RWPE2 (cell line): ENCODE measurements at regions not wholly inside any gene's neighbourhood (a gene's known extent, or its start where the extent isn't known, plus 50 kb on each side); places are given as distances from the start of the nearest gene placed in this dataset.

Source experiments
- ATAC-seq: fragments of 200-7000 bp; cut with Tn5 transposase; 3 replicates; pipeline ENCODE4 v1.9.1; 2021; ENCODE audit warnings: low read depth
- DNase-seq: peaks from one replicate; pipeline ENCODE4 v3.0.0-alpha.2; 2020; ENCODE audit warnings: low spot score
- H3K27ac ChIP-seq: fragments of 450-650 bp; 2 replicates; pipeline ENCODE4 v1.5.1; 2017; ENCODE audit warnings: mild to moderate bottlenecking; ENCODE audit not compliant: poor library complexity, severe bottlenecking
- H3K27me3 ChIP-seq: fragments of 250-450 bp; sonication (Bioruptor Pico); 2 replicates; pipeline ENCODE4 v1.5.1; 2021; ENCODE audit warnings: mild to moderate bottlenecking, moderate library complexity; ENCODE audit not compliant: insufficient read depth, poor library complexity, severe bottlenecking
- H3K36me3 ChIP-seq: fragments of 250-450 bp; sonication (Bioruptor Pico); 2 replicates; pipeline ENCODE4 v1.5.1; 2020; ENCODE audit warnings: low read depth, mild to moderate bottlenecking, moderate library complexity
- H3K4me1 ChIP-seq: fragments of 250-450 bp; sonication (Bioruptor Pico); 2 replicates; pipeline ENCODE4 v1.5.1; 2021; ENCODE audit warnings: mild to moderate bottlenecking, moderate library complexity; ENCODE audit not compliant: insufficient read depth, poor library complexity, severe bottlenecking
- H3K4me3 ChIP-seq: fragments of 250-450 bp; sonication (Bioruptor Pico); 2 replicates; pipeline ENCODE4 v1.5.1; 2021; ENCODE audit warnings: mild to moderate bottlenecking, moderate library complexity; ENCODE audit not compliant: severe bottlenecking
- H3K9me3 ChIP-seq: fragments of 250-450 bp; sonication (Bioruptor Pico); 2 replicates; pipeline ENCODE4 v1.5.1; 2021; ENCODE audit warnings: mild to moderate bottlenecking, moderate library complexity; ENCODE audit not compliant: severe bottlenecking
- CTCF ChIP-seq: fragments of 450-650 bp; IDR thresholded peaks from one replicate; pipeline ENCODE4 v1.5.1; 2017; ENCODE audit warnings: mild to moderate bottlenecking, moderate library complexity; ENCODE audit not compliant: poor library complexity, severe bottlenecking

DNA sequence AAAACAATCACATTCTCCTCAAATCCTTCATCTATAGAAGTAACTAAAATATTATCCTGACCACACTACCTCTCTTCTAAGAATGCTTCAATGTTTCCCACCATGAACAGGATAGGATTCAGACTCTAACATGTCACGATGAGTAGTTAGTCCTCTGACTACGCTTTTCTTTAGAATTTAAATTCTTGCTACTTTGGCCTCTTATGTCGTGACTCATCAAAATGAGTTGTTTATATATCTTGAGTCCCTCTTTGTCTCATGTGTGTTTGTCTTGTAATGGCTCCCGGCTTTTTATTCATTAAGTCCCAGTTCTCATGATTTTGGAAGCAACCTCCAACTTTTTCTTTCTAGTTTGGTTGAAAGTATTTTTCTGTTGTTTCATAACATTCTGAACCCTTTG lies 1289.2 kb downstream of the DSC3 start:
- H3K4me1 ChIP-seq = no peaks in the 10 kb centered on the region
- DNase-seq (no peak), ATAC-seq (no peak)
- H3K36me3 ChIP-seq = no peaks in the 10 kb centered on the region
- H3K4me3 ChIP-seq = no peak overlapping the region
- no peaks in the 10 kb centered on the region for H3K9me3 ChIP-seq
- no peaks in the 10 kb centered on the region for H3K27me3 ChIP-seq
- no peak for TF ChIP-seq CTCF
- H3K27ac ChIP-seq = no peak overlapping the region

- Histone ChIP-seq H3K9me3 (no peaks in the 10 kb centered on the region), H3K4me1 (no peaks in the 10 kb centered on the region), H3K4me3 (no peak overlapping the region), H3K27me3 (no peaks in the 10 kb centered on the region), H3K27ac (no peak overlapping the region), H3K36me3 (no peaks in the 10 kb centered on the region)
- no peak for TF ChIP-seq CTCF
- no peak for DNase-seq
- 0 out of 3 replicates have a peak, but pooled peaks have one; percentile 33 for ATAC-seq
These were observed 1292.8 kb downstream of the DSC3 start for GRCh38 chr18:29749704-29750103.

DNA sequence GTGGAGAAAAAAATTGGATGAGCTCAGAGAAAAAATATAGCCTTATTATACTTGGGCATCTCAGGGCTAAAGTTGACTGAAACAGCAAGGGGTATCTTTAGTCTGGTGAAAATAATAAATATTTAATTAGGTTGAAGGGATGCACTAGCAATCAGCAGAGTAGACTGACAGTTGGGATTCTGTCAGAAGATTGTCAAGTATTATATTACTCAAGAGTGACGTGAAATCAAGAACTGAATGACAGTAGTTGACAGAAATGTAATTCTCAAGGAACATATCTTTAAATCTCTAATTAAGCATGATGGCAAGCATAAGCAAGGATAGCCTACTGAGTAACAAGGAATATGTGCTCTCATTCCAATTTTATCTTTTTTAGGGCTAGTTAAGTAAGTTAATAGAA lies 1301.1 kb downstream of the DSC3 start:
- DNase-seq = no peak
- Histone ChIP-seq H3K4me3 (no peak overlapping the region), H3K4me1 (no peaks in the 10 kb centered on the region), H3K9me3 (no peaks in the 10 kb centered on the region), H3K27me3 (no peaks in the 10 kb centered on the region), H3K36me3 (no peaks in the 10 kb centered on the region), H3K27ac (no peak overlapping the region)
- no peak for TF ChIP-seq CTCF
- ATAC-seq = no peak

DNA sequence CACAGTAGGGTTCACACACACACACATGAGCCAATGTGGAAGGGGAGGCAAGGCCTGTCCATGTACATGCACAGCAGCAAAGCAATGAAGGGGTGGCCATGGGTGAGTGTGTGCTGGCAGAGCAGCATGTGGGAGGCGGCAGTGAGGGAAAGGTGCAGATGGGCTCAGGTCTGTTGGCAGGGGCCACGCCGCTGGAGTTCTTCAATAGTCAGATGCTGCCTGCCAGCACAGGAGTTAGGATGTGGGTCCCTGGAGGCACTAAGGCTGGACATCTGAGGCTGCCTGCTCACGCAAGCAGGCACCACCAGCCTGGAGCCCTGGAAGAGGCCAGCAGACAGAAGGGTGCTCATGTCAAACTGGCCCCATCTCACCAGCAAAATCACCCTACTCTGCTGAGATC lies 1304.9 kb downstream of the DSC3 start:
- Histone ChIP-seq H3K36me3 (no peaks in the 10 kb centered on the region), H3K27ac (no peak overlapping the region), H3K27me3 (no peaks in the 10 kb centered on the region), H3K9me3 (no peaks in the 10 kb centered on the region), H3K4me3 (no peak overlapping the region), H3K4me1 (no peaks in the 10 kb centered on the region)
- TF ChIP-seq CTCF = no peak
- DNase-seq (no peak), ATAC-seq (no peak)

GRCh38 chr18:29737190-29737589 lies 1305.4 kb downstream of the DSC3 start:
- H3K9me3 ChIP-seq = no peaks in the 10 kb centered on the region
- DNase-seq = no peak
- TF ChIP-seq CTCF = no peak
- no peak overlapping the region for H3K4me3 ChIP-seq
- H3K27me3 ChIP-seq = no peaks in the 10 kb centered on the region
- ATAC-seq = no peak
- no peak overlapping the region for H3K27ac ChIP-seq
- H3K4me1 ChIP-seq = no peaks in the 10 kb centered on the region
- no peaks in the 10 kb centered on the region for H3K36me3 ChIP-seq
